IPS DF 6.9 (cell line): ENCODE measurements at regions not wholly inside any gene's neighbourhood (a gene's known extent, or its start where the extent isn't known, plus 50 kb on each side); places are given as distances from the start of the nearest gene placed in this dataset.

Source experiments
- DNase-seq: peaks from one replicate; pipeline ENCODE4 v3.0.0-alpha.2; 2013; ENCODE audit warnings: low read depth, low spot score
- H3K27ac ChIP-seq: one replicate; pipeline ENCODE4 v1.5.1; 2013; ENCODE audit warnings: low read length, control low read depth
- H3K27me3 ChIP-seq: 2 replicates; pipeline ENCODE4 v1.6.1; 2013; ENCODE audit warnings: mild to moderate bottlenecking, low read length; ENCODE audit not compliant: control insufficient read depth, insufficient read depth
- H3K36me3 ChIP-seq: 2 replicates; pipeline ENCODE4 v1.6.1; 2013; ENCODE audit warnings: low read length; ENCODE audit not compliant: control insufficient read depth, insufficient read depth
- H3K4me1 ChIP-seq: 2 replicates; pipeline ENCODE4 v1.6.1; 2013; ENCODE audit warnings: low read length; ENCODE audit not compliant: control insufficient read depth, insufficient read depth
- H3K4me3 ChIP-seq: 2 replicates; pipeline ENCODE4 v1.5.1; 2013; ENCODE audit warnings: mild to moderate bottlenecking, low read length
- H3K9me3 ChIP-seq: 2 replicates; pipeline ENCODE4 v1.6.1; 2013; ENCODE audit warnings: low read length, inconsistent platforms; ENCODE audit not compliant: control insufficient read depth, insufficient read depth
- WGBS: extraction: QIAGEN DNeasy Blood & Tissue Kit; methylation state at CpG from one replicate; pipeline ENCODE4 v1.1.7; 2013; ENCODE audit warnings: mixed read lengths, missing lambda C conversion rate; ENCODE audit not compliant: insufficient read length, insufficient coverage; 5-methylcytosine and 5-hydroxymethylcytosine counted together

DNA sequence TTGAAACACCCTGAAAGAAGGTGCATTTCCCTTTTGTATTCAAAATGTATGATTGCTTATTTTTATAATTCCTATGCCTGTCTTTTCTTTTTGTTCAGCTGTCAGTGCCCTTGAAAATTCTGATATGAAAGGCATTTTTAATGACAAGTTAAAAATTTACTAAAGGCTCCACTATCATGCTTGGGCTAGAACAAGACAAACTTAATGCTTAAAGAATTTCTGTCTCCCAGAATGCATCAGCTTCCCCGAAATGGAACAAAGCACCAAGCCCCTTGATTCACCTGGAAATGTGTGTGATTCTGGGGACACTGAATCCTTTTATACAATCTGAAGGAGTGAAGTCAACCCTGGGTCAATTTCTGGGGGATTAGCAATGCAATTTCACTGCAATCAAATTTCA lies 457.5 kb downstream of the LMO4 start:
- WGBS: no CpG with 5 or more reads among the region's 1 CpG
- no peak for DNase-seq
- no peaks in the 10 kb centered on the region for H3K27me3 ChIP-seq
- H3K4me3 ChIP-seq: no peak overlapping the region
- H3K4me1 ChIP-seq: no peaks in the 10 kb centered on the region; the same call in 1 of the 2 replicates
- H3K9me3 ChIP-seq: no peaks in the 10 kb centered on the region
- no peaks in the 10 kb centered on the region for H3K36me3 ChIP-seq
- no peak overlapping the region for H3K27ac ChIP-seq

- DNase-seq: no peak
- Histone ChIP-seq H3K27me3 (no peaks in the 10 kb centered on the region), H3K9me3 (no peaks in the 10 kb centered on the region), H3K4me3 (no peak overlapping the region), H3K27ac (no peak overlapping the region), H3K4me1 (no peaks in the 10 kb centered on the region; the same call in 1 of the 2 replicates), H3K36me3 (no peaks in the 10 kb centered on the region)
- WGBS: no CpG with 5 or more reads among the region's 5 CpGs
These were observed 458.3 kb downstream of the LMO4 start for GRCh38 chr1:87786861-87787545.

DNA sequence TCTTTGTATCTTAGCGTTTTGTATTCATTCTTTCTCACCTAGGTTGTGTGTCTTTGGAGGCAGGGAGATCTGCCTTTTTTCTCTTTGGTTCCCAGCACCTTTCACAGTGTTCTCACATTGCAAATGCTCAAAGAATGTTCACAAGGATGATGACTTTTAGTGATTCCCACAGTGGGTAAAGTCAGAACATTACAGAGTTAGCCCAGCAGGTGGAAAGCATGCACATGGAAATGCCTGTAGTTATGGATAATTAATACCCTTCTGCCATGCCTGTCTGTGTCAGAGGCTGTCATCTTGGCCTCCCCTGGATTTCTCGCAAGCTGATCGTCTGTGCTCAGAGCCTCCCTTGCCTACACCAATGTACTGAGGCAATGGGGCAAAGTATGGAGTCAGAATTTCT lies 458.9 kb downstream of the LMO4 start:
- WGBS: no CpG with 5 or more reads among the region's 3 CpGs
- Histone ChIP-seq H3K36me3 (no peaks in the 10 kb centered on the region), H3K4me3 (no peak overlapping the region), H3K27ac (no peak overlapping the region), H3K27me3 (no peaks in the 10 kb centered on the region), H3K4me1 (no peaks in the 10 kb centered on the region; the same call in 1 of the 2 replicates), H3K9me3 (no peaks in the 10 kb centered on the region)
- DNase-seq: no peak

- H3K9me3 ChIP-seq: no peaks in the 10 kb centered on the region
- H3K4me1 ChIP-seq: peaks cover 1% of the 10 kb centered on the region; the same call in 1 of the 2 replicates
- H3K27ac ChIP-seq: no peak overlapping the region
- H3K27me3 ChIP-seq: no peaks in the 10 kb centered on the region
- H3K36me3 ChIP-seq: no peaks in the 10 kb centered on the region
- no peak for DNase-seq
- H3K4me3 ChIP-seq: no peak overlapping the region
- no CpG with 5 or more reads among the region's 2 CpGs for WGBS
These were observed 462.1 kb downstream of the LMO4 start for GRCh38 chr1:87790756-87791155.

- Histone ChIP-seq H3K27me3 (no peaks in the 10 kb centered on the region), H3K36me3 (no peaks in the 10 kb centered on the region), H3K9me3 (no peaks in the 10 kb centered on the region), H3K4me3 (no peak overlapping the region), H3K4me1 (peaks cover 2% of the 10 kb centered on the region; the same call in 1 of the 2 replicates), H3K27ac (no peak overlapping the region)
- no peak for DNase-seq
- WGBS: no CpG with 5 or more reads among the region's 3 CpGs
These were observed 463.5 kb downstream of the LMO4 start for GRCh38 chr1:87791931-87792740.

DNA sequence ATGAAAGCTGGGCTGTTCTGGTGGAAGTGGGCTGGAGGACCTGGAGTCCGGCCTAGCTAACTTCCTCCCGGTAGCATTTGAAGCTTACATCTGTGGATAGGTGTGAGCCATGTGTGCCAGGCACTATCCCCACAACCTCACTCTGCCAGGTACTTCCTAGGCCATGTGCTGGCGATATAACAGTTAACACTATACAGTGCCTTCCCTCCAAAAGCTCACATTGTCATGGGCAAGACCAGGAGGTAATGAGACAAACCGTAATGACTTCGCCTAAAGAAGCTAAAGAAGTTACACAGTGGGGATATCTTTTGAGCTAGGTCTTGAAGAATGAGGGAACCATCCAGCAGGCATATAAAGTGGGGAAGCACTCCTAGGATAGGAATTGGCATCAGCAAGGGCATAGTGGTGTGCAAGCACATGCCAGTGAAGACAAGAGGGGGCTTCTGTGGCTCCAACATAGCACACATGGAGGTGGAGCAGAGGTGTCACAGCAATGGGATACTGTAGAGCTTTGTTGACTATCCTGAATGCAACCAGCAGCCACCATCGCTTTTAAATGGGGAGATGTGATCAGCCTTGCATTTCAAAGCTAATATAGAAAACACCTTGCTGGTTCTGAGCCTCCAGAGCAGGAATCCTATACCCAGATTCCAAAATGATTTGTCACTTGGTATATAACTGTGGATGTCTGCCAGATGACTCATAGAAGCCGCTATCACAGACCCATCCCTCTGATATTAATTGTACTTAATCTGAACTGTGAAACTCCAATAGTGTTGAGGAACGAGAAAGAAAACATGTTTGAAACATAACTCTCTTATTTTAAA lies 466.3 kb downstream of the LMO4 start:
- H3K27me3 ChIP-seq: no peaks in the 10 kb centered on the region
- H3K9me3 ChIP-seq: no peaks in the 10 kb centered on the region
- H3K27ac ChIP-seq: no peak overlapping the region
- DNase-seq: no peak
- H3K4me1 ChIP-seq: peaks cover 2% of the 10 kb centered on the region; the same call in 1 of the 2 replicates
- H3K36me3 ChIP-seq: no peaks in the 10 kb centered on the region
- no CpG with 5 or more reads among the region's 8 CpGs for WGBS
- H3K4me3 ChIP-seq: no peak overlapping the region

DNA sequence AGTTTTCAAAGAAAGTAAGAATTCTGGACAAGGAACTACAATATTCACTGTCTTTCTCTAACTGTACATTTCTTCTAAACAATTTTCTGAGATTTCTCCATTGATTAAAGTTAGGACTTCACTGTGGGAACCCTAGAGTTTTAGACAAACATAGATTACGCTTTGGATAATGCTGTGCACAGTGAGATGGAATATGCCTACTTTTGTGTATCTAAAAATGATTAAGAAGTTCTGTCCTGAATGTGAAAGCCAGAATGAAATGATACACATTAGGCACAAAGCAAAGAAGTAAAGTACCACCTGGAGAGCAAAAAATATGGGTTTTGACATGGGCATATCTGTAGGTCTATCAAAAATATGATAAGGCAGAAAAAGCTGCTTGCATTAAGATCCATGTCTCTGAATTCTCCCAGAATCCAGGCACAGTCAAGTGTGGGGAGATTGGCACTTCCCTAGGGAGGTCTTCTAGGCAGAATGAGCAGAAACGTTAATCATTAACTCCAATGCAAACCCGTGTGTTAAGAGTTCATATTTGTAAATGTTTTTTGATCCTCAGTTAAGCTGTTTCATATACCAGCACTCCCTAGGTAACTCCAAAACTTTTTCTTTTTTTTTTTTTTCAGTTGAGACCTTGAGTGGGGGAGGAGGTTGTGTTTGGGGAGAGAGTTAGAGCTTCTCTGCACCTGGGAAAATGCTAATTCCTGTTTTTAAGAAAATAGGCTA lies 467.1 kb downstream of the LMO4 start:
- H3K4me3 ChIP-seq: no peak overlapping the region
- no peaks in the 10 kb centered on the region for H3K36me3 ChIP-seq
- no peak for DNase-seq
- no CpG with 5 or more reads among the region's 3 CpGs for WGBS
- H3K27ac ChIP-seq: no peak overlapping the region
- no peaks in the 10 kb centered on the region for H3K9me3 ChIP-seq
- H3K27me3 ChIP-seq: no peaks in the 10 kb centered on the region
- peaks cover 2% of the 10 kb centered on the region; the same call in 1 of the 2 replicates for H3K4me1 ChIP-seq

GRCh38 chr1:87796471-87796901 lies 467.8 kb downstream of the LMO4 start:
- Histone ChIP-seq H3K9me3 (no peaks in the 10 kb centered on the region), H3K4me1 (peaks cover 2% of the 10 kb centered on the region; the same call in 1 of the 2 replicates), H3K36me3 (no peaks in the 10 kb centered on the region), H3K27ac (no peak overlapping the region), H3K4me3 (no peak overlapping the region), H3K27me3 (no peaks in the 10 kb centered on the region)
- no peak for DNase-seq
- no CpG with 5 or more reads among the region's 9 CpGs for WGBS

DNA sequence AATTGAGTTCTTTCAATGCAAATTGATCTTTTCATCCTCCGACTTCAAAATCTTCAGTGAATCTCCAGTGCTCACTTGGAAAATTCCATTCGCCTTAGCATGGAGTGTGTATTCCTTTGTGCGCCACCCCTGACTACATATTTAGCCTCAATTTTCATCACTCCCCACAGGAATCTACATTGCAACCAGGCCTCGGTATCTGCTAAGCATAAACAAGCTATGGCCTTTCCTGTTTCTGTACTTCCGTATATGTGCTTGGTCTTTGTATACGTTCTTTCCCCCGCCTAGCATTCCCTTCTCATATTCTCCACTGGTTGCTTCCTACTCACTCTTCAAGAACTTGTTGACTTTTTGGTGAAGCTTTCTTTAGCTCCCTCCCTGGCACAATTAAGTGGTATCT lies 470.8 kb downstream of the LMO4 start:
- Histone ChIP-seq H3K4me3 (no peak overlapping the region), H3K9me3 (no peaks in the 10 kb centered on the region), H3K27ac (no peak overlapping the region), H3K36me3 (no peaks in the 10 kb centered on the region), H3K27me3 (no peaks in the 10 kb centered on the region), H3K4me1 (peaks cover 2% of the 10 kb centered on the region; the same call in 1 of the 2 replicates)
- DNase-seq: no peak
- WGBS: no CpG with 5 or more reads among the region's 7 CpGs

DNA sequence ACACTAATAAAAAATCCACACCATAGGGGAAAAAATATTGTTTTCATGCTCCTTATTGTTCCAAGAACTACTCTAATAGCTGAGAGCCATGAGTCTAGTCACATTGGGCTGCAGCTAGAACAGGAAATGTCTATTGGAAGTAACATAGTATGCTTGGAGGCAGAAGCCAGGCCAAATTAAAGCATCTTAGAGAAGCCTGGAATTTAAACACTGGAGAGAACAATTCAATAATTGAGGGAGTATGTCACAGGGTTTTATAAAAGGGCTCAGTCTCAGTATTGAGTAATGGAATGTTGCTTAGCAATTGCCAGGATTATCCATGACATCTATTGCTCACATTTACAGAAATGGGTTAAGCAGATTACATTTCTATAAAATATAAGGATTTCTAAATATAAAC lies 471.3 kb downstream of the LMO4 start:
- peaks cover 1% of the 10 kb centered on the region; the same call in 1 of the 2 replicates for H3K4me1 ChIP-seq
- H3K27ac ChIP-seq: no peak overlapping the region
- no peak overlapping the region for H3K4me3 ChIP-seq
- no peak for DNase-seq
- no peaks in the 10 kb centered on the region for H3K36me3 ChIP-seq
- no peaks in the 10 kb centered on the region for H3K27me3 ChIP-seq
- no peaks in the 10 kb centered on the region for H3K9me3 ChIP-seq
